ENCODE measurements at regions not wholly inside any gene's neighbourhood (a gene's known extent, or its start where the extent isn't known, plus 50 kb on each side); places are given as distances from the start of the nearest gene placed in this dataset.
"Not testable (repeated sequence)": the region's sequence is repeated elsewhere in the genome, so short reads cannot be mapped to it uniquely, and the experiment has no call there.

GRCh38 chr7:67343572-67343971 is 346.9 kb downstream of the TYW1 start:
- Histone ChIP-seq H3K27me3 (replicated peaks; ENCODE audit: control insufficient read depth, insufficient read depth, low read length) (no peaks in the 10 kb centered on the region), H3K4me3 (replicated peaks; ENCODE audit: low read depth, low read length) (no peak overlapping the region), H3K36me3 (ENCODE audit: control insufficient read depth, insufficient read depth, low read length) (peaks cover 8% of the 10 kb centered on the region)
- DNase-seq (ENCODE audit: extremely low read depth, insufficient read length), result no peak
- TF ChIP-seq, protein P1, sequence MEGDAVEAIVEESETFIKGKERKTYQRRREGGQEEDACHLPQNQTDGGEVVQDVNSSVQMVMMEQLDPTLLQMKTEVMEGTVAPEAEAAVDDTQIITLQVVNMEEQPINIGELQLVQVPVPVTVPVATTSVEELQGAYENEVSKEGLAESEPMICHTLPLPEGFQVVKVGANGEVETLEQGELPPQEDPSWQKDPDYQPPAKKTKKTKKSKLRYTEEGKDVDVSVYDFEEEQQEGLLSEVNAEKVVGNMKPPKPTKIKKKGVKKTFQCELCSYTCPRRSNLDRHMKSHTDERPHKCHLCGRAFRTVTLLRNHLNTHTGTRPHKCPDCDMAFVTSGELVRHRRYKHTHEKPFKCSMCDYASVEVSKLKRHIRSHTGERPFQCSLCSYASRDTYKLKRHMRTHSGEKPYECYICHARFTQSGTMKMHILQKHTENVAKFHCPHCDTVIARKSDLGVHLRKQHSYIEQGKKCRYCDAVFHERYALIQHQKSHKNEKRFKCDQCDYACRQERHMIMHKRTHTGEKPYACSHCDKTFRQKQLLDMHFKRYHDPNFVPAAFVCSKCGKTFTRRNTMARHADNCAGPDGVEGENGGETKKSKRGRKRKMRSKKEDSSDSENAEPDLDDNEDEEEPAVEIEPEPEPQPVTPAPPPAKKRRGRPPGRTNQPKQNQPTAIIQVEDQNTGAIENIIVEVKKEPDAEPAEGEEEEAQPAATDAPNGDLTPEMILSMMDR (IDR thresholded peaks at IDR 0.05; ENCODE audit: insufficient read depth, low read length, poor library complexity, severe bottlenecking), result no peak

DNA sequence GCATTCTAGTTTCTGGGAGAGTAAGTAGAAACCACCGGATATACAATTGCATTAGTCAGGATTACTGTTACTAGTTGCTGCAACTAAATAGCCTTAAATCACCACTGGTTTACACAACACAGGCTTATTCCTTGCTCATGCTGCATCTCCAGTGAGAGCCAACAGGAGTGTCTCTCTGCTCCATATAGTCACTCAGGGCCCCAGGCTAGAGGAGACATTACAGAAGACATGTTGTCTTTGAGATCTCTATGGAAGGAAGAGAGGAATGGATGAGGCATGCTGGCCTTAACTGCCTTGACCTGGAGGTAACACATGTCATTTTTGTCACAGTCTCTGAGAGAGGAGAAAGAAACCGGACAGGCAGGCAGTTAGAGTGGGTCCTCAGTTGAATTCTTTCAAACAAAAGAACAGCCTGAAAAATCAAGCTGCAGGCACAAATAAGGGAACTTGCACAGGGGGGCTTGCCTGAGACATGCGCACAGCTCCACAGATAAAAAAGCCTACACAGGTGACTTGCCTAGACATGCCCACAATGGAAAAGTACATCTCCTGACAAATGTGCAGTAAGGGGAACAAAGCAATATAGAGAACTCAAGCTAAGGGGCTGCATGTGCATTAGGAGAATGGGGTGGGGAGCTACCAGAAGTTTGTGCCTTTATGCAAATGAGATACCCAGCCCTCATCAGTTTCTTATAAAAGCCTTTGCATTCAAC is 348.0 kb downstream of the TYW1 start:
- no peak for DNase-seq (ENCODE audit: extremely low read depth, insufficient read length)
- TF ChIP-seq, protein P1 (IDR thresholded peaks at IDR 0.05; ENCODE audit: insufficient read depth, low read length, poor library complexity, severe bottlenecking), result no peak

DNA sequence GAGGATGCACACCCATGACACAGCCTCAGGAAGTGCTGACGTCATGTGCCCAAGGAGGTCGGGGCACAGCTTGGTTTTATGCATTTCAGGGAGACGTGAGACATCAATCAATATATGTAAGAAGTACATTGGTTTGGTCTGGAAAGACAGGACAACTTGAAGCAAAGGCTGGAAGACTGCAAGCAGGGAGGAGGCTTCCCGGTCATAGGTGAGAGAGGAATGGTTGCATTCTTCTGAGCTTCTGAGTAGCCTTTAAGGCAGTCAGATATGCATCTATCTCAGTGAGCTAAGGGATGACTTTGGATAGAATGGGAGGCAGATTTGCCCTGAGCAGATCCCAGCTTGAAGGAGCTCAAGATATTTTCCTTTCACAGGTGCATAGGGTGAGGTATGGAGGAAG is 349.5 kb downstream of the TYW1 start:
- TF ChIP-seq, protein P1 (IDR thresholded peaks at IDR 0.05; ENCODE audit: insufficient read depth, low read length, poor library complexity, severe bottlenecking), result no peak
- no peak for DNase-seq (ENCODE audit: extremely low read depth, insufficient read length)
- peaks cover 5% of the 10 kb centered on the region for H3K36me3 ChIP-seq (ENCODE audit: control insufficient read depth, insufficient read depth, low read length)
- no peaks in the 10 kb centered on the region for H3K27me3 ChIP-seq (replicated peaks; ENCODE audit: control insufficient read depth, insufficient read depth, low read length)
- H3K4me3 ChIP-seq (replicated peaks; ENCODE audit: low read depth, low read length), result no peak overlapping the region

More for the DNA sequence above, 348.0 kb downstream of the TYW1 start:
- Histone ChIP-seq H3K36me3 (ENCODE audit: control insufficient read depth, insufficient read depth, low read length) (peaks cover 8% of the 10 kb centered on the region), H3K4me3 (replicated peaks; ENCODE audit: low read depth, low read length) (no peak overlapping the region), H3K27me3 (replicated peaks; ENCODE audit: control insufficient read depth, insufficient read depth, low read length) (no peaks in the 10 kb centered on the region)

DNA sequence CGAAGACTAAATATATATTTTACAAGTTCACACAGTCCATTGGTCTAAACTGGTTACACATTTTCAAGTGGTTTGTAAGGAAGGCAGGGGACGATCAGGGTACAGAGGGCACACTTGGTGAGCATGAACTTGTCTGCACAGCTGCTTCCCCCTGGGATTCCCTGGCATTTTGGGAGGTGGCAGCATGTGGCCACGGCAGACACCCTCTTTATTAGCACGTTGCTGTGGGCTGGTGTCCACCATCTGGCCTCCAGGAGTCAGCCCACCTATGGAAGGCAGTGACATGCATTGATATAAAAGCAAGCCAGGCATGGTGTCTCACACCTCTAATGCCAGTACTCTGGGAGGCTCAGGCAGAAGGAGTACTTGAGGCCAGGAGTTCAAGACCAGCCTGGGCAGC is 350.2 kb downstream of the TYW1 start:
- H3K4me3 ChIP-seq (replicated peaks; ENCODE audit: low read depth, low read length), result no peak overlapping the region
- TF ChIP-seq, protein P1 (IDR thresholded peaks at IDR 0.05; ENCODE audit: insufficient read depth, low read length, poor library complexity, severe bottlenecking), result no peak
- no peaks in the 10 kb centered on the region for H3K27me3 ChIP-seq (replicated peaks; ENCODE audit: control insufficient read depth, insufficient read depth, low read length)
- peaks cover under 1% of the 10 kb centered on the region for H3K36me3 ChIP-seq (ENCODE audit: control insufficient read depth, insufficient read depth, low read length)
- DNase-seq (ENCODE audit: extremely low read depth, insufficient read length), result no peak

DNA sequence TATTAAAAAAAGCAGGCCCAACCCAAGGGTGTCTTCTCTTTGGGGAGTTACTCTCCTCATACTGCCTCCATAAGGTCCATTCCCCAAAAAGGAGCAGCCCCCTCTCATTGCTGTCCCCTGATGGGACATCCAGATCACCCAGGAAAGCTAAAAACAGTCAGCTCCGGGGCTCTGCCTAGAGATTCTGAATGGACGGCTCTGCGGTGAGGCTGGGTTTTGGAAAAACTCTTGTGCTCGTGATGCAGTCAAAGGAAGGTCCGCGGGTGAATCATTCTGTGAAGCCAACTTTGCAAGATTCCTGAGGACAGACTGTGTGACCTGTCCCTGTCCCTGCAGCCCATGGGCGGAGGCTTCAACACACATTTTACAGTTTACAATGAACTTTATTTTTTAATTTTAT is 351.5 kb downstream of the TYW1 start:
- no peaks in the 10 kb centered on the region for H3K36me3 ChIP-seq (ENCODE audit: control insufficient read depth, insufficient read depth, low read length)
- H3K27me3 ChIP-seq (replicated peaks; ENCODE audit: control insufficient read depth, insufficient read depth, low read length), result no peaks in the 10 kb centered on the region
- TF ChIP-seq, protein P1 (IDR thresholded peaks at IDR 0.05; ENCODE audit: insufficient read depth, low read length, poor library complexity, severe bottlenecking), result no peak
- DNase-seq (ENCODE audit: extremely low read depth, insufficient read length), result no peak
- H3K4me3 ChIP-seq (replicated peaks; ENCODE audit: low read depth, low read length), result no peak overlapping the region

GRCh38 chr7:67357653-67358052 is 361.0 kb downstream of the TYW1 start:
- not testable (repeated sequence) for H3K4me3 ChIP-seq (replicated peaks; ENCODE audit: low read depth, low read length); H3K36me3 ChIP-seq (ENCODE audit: control insufficient read depth, insufficient read depth, low read length); DNase-seq (ENCODE audit: extremely low read depth, insufficient read length); H3K27me3 ChIP-seq (replicated peaks; ENCODE audit: control insufficient read depth, insufficient read depth, low read length)

DNA sequence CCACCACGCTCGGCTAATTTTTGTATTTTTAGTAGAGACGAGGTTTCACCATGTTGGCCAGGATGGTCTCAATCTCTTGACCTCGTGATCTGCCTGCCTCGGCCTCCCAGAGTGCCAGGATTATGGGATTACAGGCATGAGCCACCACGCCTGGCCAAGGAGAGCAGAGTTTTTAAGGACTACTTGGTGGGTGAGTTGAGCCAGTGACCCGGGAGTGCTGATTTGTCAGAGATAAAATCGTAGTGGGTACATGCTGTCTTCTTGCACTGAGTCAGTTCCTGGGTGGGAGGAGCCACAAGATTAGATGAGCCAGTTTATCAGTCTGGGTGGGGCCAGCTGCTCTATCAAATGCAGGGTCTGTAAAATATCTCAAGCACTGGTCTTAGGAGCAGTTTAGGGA is 361.7 kb downstream of the TYW1 start:
- not testable (repeated sequence) for DNase-seq (ENCODE audit: extremely low read depth, insufficient read length); H3K4me3 ChIP-seq (replicated peaks; ENCODE audit: low read depth, low read length); H3K27me3 ChIP-seq (replicated peaks; ENCODE audit: control insufficient read depth, insufficient read depth, low read length); H3K36me3 ChIP-seq (ENCODE audit: control insufficient read depth, insufficient read depth, low read length)

DNA sequence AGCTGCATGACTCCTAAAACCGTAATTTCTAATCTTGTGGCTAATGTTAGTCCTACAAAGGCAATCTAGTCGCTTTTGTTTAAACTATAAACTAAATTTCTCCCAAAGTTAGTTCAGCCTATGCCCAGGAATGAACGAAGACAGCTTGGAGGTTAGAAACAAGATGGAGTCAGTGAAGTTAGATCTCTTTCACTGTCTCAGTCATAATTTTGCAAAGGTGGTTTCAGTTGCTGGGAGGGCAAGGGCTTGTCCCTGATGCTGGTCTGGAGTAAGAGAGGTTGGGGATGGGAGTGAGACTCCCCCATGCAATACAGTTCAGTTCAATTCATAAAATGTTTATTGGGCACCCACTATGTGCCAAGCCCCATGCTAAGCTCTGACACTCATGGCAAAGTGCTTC is 362.1 kb downstream of the TYW1 start:
- not testable (repeated sequence) for H3K4me3 ChIP-seq (replicated peaks; ENCODE audit: low read depth, low read length); H3K27me3 ChIP-seq (replicated peaks; ENCODE audit: control insufficient read depth, insufficient read depth, low read length); DNase-seq (ENCODE audit: extremely low read depth, insufficient read length); H3K36me3 ChIP-seq (ENCODE audit: control insufficient read depth, insufficient read depth, low read length)

Data from GM06990 (cell line).